Smooth muscle cell (in vitro differentiated cells): ENCODE measurements at regions not wholly inside any gene's neighbourhood (a gene's known extent, or its start where the extent isn't known, plus 50 kb on each side); places are given as distances from the start of the nearest gene placed in this dataset.

ENCODE experiments used
- DNase-seq: peaks from one replicate; lab custom pipeline; 2025; ENCODE audit not compliant: unreplicated experiment; lab: John Stamatoyannopoulos, UW
- H2AFZ ChIP-seq: fragments of 200-600 bp; sonication (generic); 2 replicates; pipeline ENCODE4 v1.6.0; 2016; ENCODE audit warnings: antibody characterized with exemption, low read depth, mild to moderate bottlenecking
- H3F3A ChIP-seq: fragments of 200-600 bp; sonication (generic); 2 replicates; pipeline ENCODE4 v1.6.0; 2017; ENCODE audit warnings: antibody characterized with exemption, low read depth
- H3K27ac ChIP-seq: fragments of 200-600 bp; sonication (generic); 2 replicates; pipeline ENCODE4 v1.5.1; 2016; ENCODE audit warnings: low read depth, mild to moderate bottlenecking
- H3K27me3 ChIP-seq: fragments of 200-600 bp; sonication (generic); 2 replicates; pipeline ENCODE4 v1.6.1; 2016; ENCODE audit warnings: low read depth, mild to moderate bottlenecking
- H3K36me3 ChIP-seq: fragments of 200-600 bp; sonication (generic); 2 replicates; pipeline ENCODE4 v1.5.1; 2016; ENCODE audit warnings: low read depth
- H3K4me1 ChIP-seq: fragments of 200-600 bp; sonication (generic); 2 replicates; pipeline ENCODE4 v1.5.1; 2016; ENCODE audit warnings: low read depth
- H3K4me2 ChIP-seq: fragments of 200-600 bp; sonication (generic); 2 replicates; pipeline ENCODE4 v1.6.0; 2016; ENCODE audit warnings: mild to moderate bottlenecking
- H3K4me3 ChIP-seq: fragments of 200-600 bp; sonication (generic); 2 replicates; pipeline ENCODE4 v1.5.1; 2016; ENCODE audit warnings: mild to moderate bottlenecking
- H3K79me2 ChIP-seq: fragments of 200-600 bp; sonication (generic); 2 replicates; pipeline ENCODE4 v1.6.0; 2016; ENCODE audit warnings: low read depth, mild to moderate bottlenecking
- H3K9ac ChIP-seq: fragments of 200-600 bp; sonication (generic); 2 replicates; pipeline ENCODE4 v1.6.0; 2016; ENCODE audit warnings: low read depth
- H3K9me3 ChIP-seq: fragments of 200-600 bp; sonication (generic); replicated peaks from 2 replicates; pipeline ENCODE4 v1.5.1; 2016; ENCODE audit warnings: low read depth
- H4K20me1 ChIP-seq: fragments of 200-600 bp; sonication (generic); 2 replicates; pipeline ENCODE4 v1.6.0; 2016; ENCODE audit warnings: low read depth
- CTCF ChIP-seq: fragments of 200-600 bp; sonication (generic); IDR thresholded peaks from 2 replicates; pipeline ENCODE4 v1.5.1; 2017; ENCODE audit warnings: borderline replicate concordance, mild to moderate bottlenecking, antibody characterized with exemption; ENCODE audit not compliant: insufficient read depth, poor library complexity, severe bottlenecking
- WGBS: methylation state at CpG from one replicate; pipeline ENCODE4 v1.1.7; 2016; ENCODE audit warnings: low lambda C conversion rate; 5-methylcytosine and 5-hydroxymethylcytosine counted together

DNA sequence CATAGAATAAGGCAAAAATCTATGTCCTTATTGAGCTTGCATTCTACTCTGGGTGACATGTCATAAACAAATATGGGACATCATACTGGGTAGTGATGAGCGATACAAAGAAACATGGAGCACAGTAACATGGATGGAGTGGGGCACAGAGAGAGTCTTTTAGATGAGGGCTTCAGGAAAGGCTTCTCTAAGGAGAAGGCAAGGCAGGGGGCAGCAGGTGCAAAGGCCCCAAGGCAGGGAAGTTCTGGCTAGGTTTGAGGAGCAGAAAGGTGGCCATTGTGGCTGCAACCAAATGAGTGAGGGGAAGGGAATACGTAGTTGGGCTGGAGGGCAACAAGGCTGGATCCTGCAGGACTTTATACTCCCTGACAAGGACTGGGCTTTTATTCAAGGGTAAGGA lies 211.4 kb downstream of the HERPUD2 start:
- TF ChIP-seq CTCF = no peak
- Histone ChIP-seq H4K20me1 (no peaks in the 10 kb centered on the region), H3K4me3 (no peak overlapping the region), H3K27ac (no peak overlapping the region), H3K27me3 (no peaks in the 10 kb centered on the region), H3F3A (no peaks in the 10 kb centered on the region), H3K79me2 (no peaks in the 10 kb centered on the region), H3K4me2 (no peak overlapping the region), H2AFZ (no peak overlapping the region), H3K4me1 (peaks cover 13% of the 10 kb centered on the region), H3K36me3 (no peaks in the 10 kb centered on the region), H3K9ac (no peak overlapping the region), H3K9me3 (peaks cover 4% of the 10 kb centered on the region)
- no peak for DNase-seq
- 93% methylated on average over 2 of the region's 2 CpGs for WGBS

DNA sequence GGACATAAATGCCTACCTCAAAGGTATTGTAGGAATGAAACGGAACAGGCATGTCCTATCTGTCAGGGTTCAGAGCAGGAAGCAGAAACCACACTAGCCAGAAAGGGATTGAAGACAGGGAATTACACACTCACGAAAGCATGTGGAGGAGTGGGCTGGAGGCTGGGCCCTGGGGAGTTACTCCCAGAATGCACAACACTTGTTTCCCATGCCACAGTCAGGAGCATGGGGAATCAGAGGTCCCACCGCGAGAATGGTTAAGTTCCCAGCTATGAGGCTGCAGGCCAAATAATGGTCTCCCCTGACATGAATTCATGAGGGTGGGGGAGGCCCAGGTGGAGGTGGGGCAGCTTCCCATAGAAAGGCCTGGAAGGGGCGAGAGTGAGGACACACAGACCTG lies 212.7 kb downstream of the HERPUD2 start:
- Histone ChIP-seq H2AFZ (no peak overlapping the region), H3K9ac (no peak overlapping the region), H4K20me1 (no peaks in the 10 kb centered on the region), H3K27me3 (no peaks in the 10 kb centered on the region), H3K36me3 (no peaks in the 10 kb centered on the region), H3K9me3 (peaks cover 4% of the 10 kb centered on the region), H3K27ac (peak overlapping the region; percentile 39), H3K79me2 (no peaks in the 10 kb centered on the region), H3F3A (no peaks in the 10 kb centered on the region), H3K4me3 (no peak overlapping the region), H3K4me2 (peak overlapping the region; percentile 54), H3K4me1 (peaks cover 13% of the 10 kb centered on the region)
- no peak for DNase-seq
- TF ChIP-seq CTCF = no peak
- 47% methylated on average over 5 of the region's 5 CpGs for WGBS

DNA sequence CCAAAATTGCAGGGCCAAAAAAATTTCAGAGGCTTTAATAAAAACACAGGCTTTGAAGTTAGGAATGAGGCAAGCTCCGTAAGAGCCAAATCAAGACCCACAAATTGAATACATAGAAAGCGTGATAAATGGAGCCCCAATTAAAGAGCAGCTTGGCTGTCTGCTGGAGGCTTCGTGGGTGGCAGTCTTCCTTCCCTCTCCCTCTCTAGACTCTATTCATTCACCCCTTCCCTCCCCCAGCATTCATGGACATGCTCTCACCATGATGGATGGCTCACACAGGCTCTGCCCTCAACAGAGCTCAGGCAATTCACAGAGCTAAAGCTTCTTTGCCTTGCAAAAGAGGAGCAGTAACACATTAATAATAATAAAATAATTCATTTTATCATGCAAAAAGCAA lies 214.1 kb downstream of the HERPUD2 start:
- no peak overlapping the region for H3K9ac ChIP-seq
- H3K4me3 ChIP-seq = no peak overlapping the region
- no peaks in the 10 kb centered on the region for H3K27me3 ChIP-seq
- no peak for DNase-seq
- H4K20me1 ChIP-seq = no peaks in the 10 kb centered on the region
- WGBS = 61% methylated on average over 3 of the region's 3 CpGs
- H3K79me2 ChIP-seq = no peaks in the 10 kb centered on the region
- no peak overlapping the region for H3K27ac ChIP-seq
- no peaks in the 10 kb centered on the region for H3F3A ChIP-seq
- H3K4me1 ChIP-seq = peaks cover 13% of the 10 kb centered on the region
- H3K36me3 ChIP-seq = no peaks in the 10 kb centered on the region
- no peak for TF ChIP-seq CTCF
- no peak overlapping the region for H2AFZ ChIP-seq
- H3K9me3 ChIP-seq = peaks cover 4% of the 10 kb centered on the region
- H3K4me2 ChIP-seq = no peak overlapping the region

GRCh38 chr7:35477609-35478008 lies 217.3 kb downstream of the HERPUD2 start:
- Histone ChIP-seq H2AFZ (no peak overlapping the region), H3K4me3 (no peak overlapping the region), H4K20me1 (no peaks in the 10 kb centered on the region), H3F3A (no peaks in the 10 kb centered on the region), H3K9ac (no peak overlapping the region), H3K27me3 (no peaks in the 10 kb centered on the region), H3K79me2 (no peaks in the 10 kb centered on the region), H3K36me3 (no peaks in the 10 kb centered on the region), H3K4me2 (no peak overlapping the region), H3K27ac (no peak overlapping the region), H3K9me3 (peaks cover 4% of the 10 kb centered on the region), H3K4me1 (peaks cover 4% of the 10 kb centered on the region)
- no peak for DNase-seq
- 65% methylated on average over 6 of the region's 6 CpGs for WGBS
- TF ChIP-seq CTCF = no peak
